AG10803 (cell line): ENCODE measurements at regions not wholly inside any gene's neighbourhood (a gene's known extent, or its start where the extent isn't known, plus 50 kb on each side); places are given as distances from the start of the nearest gene placed in this dataset.
"Not testable (repeated sequence)": the region's sequence is repeated elsewhere in the genome, so short reads cannot be mapped to it uniquely, and the experiment has no call there.

Experiments
- DNase-seq: peaks from one replicate; pipeline ENCODE4 v3.0.0; 2010; ENCODE audit warnings: low read depth
- H3K4me3 ChIP-seq: 2 replicates; pipeline ENCODE4 v1.5.1; 2011; ENCODE audit warnings: mild to moderate bottlenecking, low read length, control low read depth
- CTCF ChIP-seq: conservative IDR thresholded peaks from 2 replicates; pipeline ENCODE4 v1.5.1; 2011; ENCODE audit warnings: mild to moderate bottlenecking, low read length, control low read depth, inconsistent platforms

DNA sequence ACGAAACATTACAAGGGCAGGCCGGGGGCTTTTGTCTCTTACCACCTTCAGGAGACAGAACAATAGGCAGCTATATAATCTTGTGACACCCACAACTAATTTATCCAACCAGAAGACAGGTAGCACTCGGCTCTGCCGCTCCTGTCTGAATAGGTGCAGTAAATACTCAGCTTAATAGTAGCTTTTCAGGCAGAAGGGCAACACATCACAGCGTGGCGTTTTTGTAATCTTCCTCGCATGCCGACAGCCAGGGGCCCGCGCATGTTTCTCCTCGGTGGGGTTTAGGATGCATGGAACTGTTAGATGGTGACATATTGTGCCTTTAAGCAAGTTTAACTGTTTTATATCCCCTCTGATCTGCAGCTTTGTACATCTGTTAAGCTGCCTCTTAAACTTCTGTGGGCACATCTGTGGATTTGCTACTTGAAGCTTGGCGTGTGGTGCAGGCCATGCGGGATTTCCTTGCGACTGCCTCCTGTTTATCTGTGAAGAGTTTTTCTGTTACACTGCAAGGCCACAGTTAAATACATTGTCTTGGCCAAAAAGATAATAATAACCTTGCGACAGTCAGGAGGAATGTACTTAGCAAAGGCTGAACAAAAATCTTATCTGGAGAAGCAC, 123.2 kb upstream of the BNIP2 start:
- H3K4me3 ChIP-seq, result no peak overlapping the region
- TF ChIP-seq CTCF, result no peak
- no peak for DNase-seq

DNA sequence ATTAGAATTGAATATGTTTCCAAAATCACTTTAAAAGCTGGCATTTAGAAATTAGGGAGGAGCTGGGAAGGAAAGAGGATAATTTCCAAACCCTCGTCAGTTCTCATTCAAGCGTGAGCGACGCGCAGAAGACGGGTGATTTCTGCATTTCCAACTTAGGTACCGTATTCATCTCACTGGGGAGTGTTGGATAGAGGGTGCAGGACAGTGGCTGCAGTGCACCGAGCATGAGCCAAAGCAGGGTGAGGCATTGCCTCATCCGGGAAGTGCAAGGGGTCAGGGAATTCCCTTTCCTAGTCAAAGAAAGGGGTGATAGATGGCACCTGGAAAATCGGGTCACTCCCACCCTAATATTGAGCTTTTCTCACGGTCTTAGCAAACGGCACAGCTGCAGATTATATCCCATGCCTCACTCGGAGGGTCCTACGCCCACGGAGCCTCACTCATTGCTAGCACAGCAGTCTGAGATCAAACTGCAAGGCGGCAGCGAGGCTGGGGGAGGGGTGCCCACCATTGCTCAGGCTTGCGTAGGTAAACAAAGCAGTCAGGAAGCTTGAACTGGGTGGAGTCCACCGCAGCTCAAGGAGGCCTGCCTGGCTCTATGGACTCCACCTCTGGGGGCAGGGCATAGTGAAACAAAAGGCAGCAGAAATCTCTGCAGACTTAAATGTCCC, 114.3 kb upstream of the BNIP2 start:
- not testable (repeated sequence) for DNase-seq, H3K4me3 ChIP-seq

GRCh38 chr15:59801649-59802048, 112.5 kb upstream of the BNIP2 start:
- no peak for DNase-seq
- H3K4me3 ChIP-seq, result no peak overlapping the region
- TF ChIP-seq CTCF, result no peak

- DNase-seq, result no peak
- no peak overlapping the region for H3K4me3 ChIP-seq
- no peak for TF ChIP-seq CTCF
Observed at GRCh38 chr15:59798605-59798917, 109.4 kb upstream of the BNIP2 start.

- H3K4me3 ChIP-seq, result no peak overlapping the region
- DNase-seq, result no peak
- TF ChIP-seq CTCF, result no peak
Observed at GRCh38 chr15:59797756-59798604, 108.9 kb upstream of the BNIP2 start.

- no peak for TF ChIP-seq CTCF
- no peak for DNase-seq
- H3K4me3 ChIP-seq, result no peak overlapping the region
Observed at GRCh38 chr15:59794229-59794886, 105.2 kb upstream of the BNIP2 start.

GRCh38 chr15:59792359-59792758, 103.2 kb upstream of the BNIP2 start:
- H3K4me3 ChIP-seq, result no peak overlapping the region
- TF ChIP-seq CTCF, result no peak
- no peak for DNase-seq
